ENCODE measurements at regions not wholly inside any gene's neighbourhood (a gene's known extent, or its start where the extent isn't known, plus 50 kb on each side); places are given as distances from the start of the nearest gene placed in this dataset.

GRCh38 chr22:49627217-49628181, 200.2 kb downstream of the BRD1 start:
- TF ChIP-seq CTCF (IDR thresholded peaks at IDR 0.05 in 8 of 11, conservative IDR thresholded peaks at IDR 0.05 in 3 of 11) (no peak), POLR2A (IDR thresholded peaks at IDR 0.05) (no peak)

Data from spleen (tissue), 7 donors.